ENCODE measurements at regions not wholly inside any gene's neighbourhood (a gene's known extent, or its start where the extent isn't known, plus 50 kb on each side); places are given as distances from the start of the nearest gene placed in this dataset.

- DNase-seq (ENCODE audit: low spot score), result no peak
- no peak for ATAC-seq (ENCODE audit: low FRiP score)
- TF ChIP-seq, protein P1, sequence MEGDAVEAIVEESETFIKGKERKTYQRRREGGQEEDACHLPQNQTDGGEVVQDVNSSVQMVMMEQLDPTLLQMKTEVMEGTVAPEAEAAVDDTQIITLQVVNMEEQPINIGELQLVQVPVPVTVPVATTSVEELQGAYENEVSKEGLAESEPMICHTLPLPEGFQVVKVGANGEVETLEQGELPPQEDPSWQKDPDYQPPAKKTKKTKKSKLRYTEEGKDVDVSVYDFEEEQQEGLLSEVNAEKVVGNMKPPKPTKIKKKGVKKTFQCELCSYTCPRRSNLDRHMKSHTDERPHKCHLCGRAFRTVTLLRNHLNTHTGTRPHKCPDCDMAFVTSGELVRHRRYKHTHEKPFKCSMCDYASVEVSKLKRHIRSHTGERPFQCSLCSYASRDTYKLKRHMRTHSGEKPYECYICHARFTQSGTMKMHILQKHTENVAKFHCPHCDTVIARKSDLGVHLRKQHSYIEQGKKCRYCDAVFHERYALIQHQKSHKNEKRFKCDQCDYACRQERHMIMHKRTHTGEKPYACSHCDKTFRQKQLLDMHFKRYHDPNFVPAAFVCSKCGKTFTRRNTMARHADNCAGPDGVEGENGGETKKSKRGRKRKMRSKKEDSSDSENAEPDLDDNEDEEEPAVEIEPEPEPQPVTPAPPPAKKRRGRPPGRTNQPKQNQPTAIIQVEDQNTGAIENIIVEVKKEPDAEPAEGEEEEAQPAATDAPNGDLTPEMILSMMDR (IDR thresholded peaks at IDR 0.05), result no peak
Observed at GRCh38 chr2:224161712-224162111, 122.6 kb upstream of the SERPINE2 start.

- ATAC-seq (ENCODE audit: low FRiP score) (no peak), DNase-seq (ENCODE audit: low spot score) (no peak)
- TF ChIP-seq, protein P1 (IDR thresholded peaks at IDR 0.05), result no peak
Observed at GRCh38 chr2:224160917-224161316, 121.8 kb upstream of the SERPINE2 start.

- DNase-seq (ENCODE audit: low spot score) (no peak), ATAC-seq (ENCODE audit: low FRiP score) (no peak)
- TF ChIP-seq, protein P1 (IDR thresholded peaks at IDR 0.05), result no peak
Observed at GRCh38 chr2:224159345-224159928, 120.4 kb upstream of the SERPINE2 start.

- ATAC-seq (ENCODE audit: low FRiP score) (no peak), DNase-seq (ENCODE audit: low spot score) (no peak)
- TF ChIP-seq, protein P1 (IDR thresholded peaks at IDR 0.05), result no peak
Observed at GRCh38 chr2:224158831-224159230, 119.7 kb upstream of the SERPINE2 start.

DNA sequence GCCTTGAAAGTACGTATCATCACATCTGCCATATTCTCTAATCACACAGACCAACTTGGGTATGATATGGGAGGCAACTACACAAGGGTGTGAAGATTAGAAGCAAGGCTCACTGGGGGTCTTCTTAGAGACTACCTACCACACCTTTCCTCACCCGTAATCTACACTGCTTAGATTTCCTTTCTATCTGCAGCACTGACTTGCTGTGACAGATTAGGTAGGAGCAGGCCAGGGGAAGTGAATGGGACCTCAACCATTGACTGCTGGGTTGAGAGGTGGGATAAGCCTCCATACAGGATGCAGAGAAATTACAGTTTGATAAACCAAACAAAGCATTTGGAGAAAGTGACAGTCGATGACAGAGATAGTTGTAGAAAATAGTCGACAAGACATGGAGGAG lies 119.0 kb upstream of the SERPINE2 start:
- ATAC-seq (ENCODE audit: low FRiP score), result no peak
- no peak for DNase-seq (ENCODE audit: low spot score)
- TF ChIP-seq, protein P1 (IDR thresholded peaks at IDR 0.05), result no peak

DNA sequence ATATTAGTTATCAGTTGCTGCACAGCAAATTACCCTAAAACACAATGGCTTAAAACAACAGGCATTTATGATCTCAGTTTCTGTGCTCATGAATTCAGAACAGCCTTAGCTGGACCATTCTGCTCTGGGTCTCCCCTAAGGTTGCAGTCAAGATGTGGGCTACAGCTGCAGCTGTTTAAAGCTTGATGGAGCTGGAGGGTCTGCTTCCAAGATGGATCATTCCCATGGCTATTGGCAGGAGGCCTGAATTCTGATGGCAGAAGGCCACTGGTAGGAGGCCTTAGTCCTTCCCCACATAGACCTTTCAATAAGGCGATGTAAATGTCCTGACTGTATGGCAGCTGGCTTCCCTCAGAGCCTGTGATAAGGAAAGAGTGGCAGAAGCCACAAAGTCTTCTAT lies 118.6 kb upstream of the SERPINE2 start:
- DNase-seq (ENCODE audit: low spot score) (no peak), ATAC-seq (ENCODE audit: low FRiP score) (no peak)
- TF ChIP-seq, protein P1 (IDR thresholded peaks at IDR 0.05), result no peak

- no peak for DNase-seq (ENCODE audit: low spot score)
- no peak for ATAC-seq (ENCODE audit: low FRiP score)
- TF ChIP-seq, protein P1 (IDR thresholded peaks at IDR 0.05), result no peak
Observed at GRCh38 chr2:224156436-224156835, 117.3 kb upstream of the SERPINE2 start.

Data from omental fat pad (tissue), 3 donors.